Thyroid gland (tissue), 4 donors: ENCODE measurements at regions not wholly inside any gene's neighbourhood (a gene's known extent, or its start where the extent isn't known, plus 50 kb on each side); places are given as distances from the start of the nearest gene placed in this dataset.

Experiments
- CTCF ChIP-seq, 6 experiments: fragments of 200-600 bp in 3 of 6; fragments of 450-650 bp in 3 of 6; sonication (generic) in 3 of 6; IDR thresholded peaks; one replicate each; pipeline ENCODE4 v1.5.1; 2016 to 2019; ENCODE audit warnings: antibody characterized with exemption in 6 of 6, mild to moderate bottlenecking in 2 of 6, inconsistent platforms in 1 of 6, moderate library complexity in 1 of 6
- POLR2A ChIP-seq, 2 donors: fragments of 450-650 bp; IDR thresholded peaks; one replicate each; pipeline ENCODE4 v1.6.1; 2017; ENCODE audit warnings: antibody characterized with exemption in 2 of 2, mild to moderate bottlenecking in 2 of 2, moderate library complexity in 1 of 2

- TF ChIP-seq CTCF (IDR thresholded peaks at IDR 0.05): no peak
- no peak for TF ChIP-seq POLR2A (IDR thresholded peaks at IDR 0.05)
Observed at GRCh38 chr7:136046548-136046947, 69.4 kb upstream of the MTPN start.
